Neural cell (in vitro differentiated cells): ENCODE measurements at regions not wholly inside any gene's neighbourhood (a gene's known extent, or its start where the extent isn't known, plus 50 kb on each side); places are given as distances from the start of the nearest gene placed in this dataset.

Experiments
- EP300 ChIP-seq: fragments of 450-650 bp; conservative IDR thresholded peaks from 2 replicates; pipeline ENCODE4 v1.6.1; 2014; ENCODE audit warnings: antibody characterized with exemption, mild to moderate bottlenecking, moderate library complexity; ENCODE audit not compliant: poor library complexity, severe bottlenecking
- EZH2 ChIP-seq: fragments of 200-600, 300-800 bp; shearing (Covaris generic), sonication (generic); IDR thresholded peaks from 2 replicates; pipeline ENCODE4 v1.6.1; 2014; ENCODE audit warnings: antibody characterized with exemption, low read length, borderline replicate concordance, mild to moderate bottlenecking; ENCODE audit not compliant: insufficient read depth, poor library complexity, severe bottlenecking
- MXI1 ChIP-seq: fragments of 450-650 bp; conservative IDR thresholded peaks from 2 replicates; pipeline ENCODE4 v1.6.1; 2014; ENCODE audit warnings: antibody characterized with exemption, mild to moderate bottlenecking; ENCODE audit not compliant: poor library complexity, severe bottlenecking
- POLR2AphosphoS5 ChIP-seq: IDR thresholded peaks from 2 replicates; pipeline ENCODE4 v1.6.1; 2012
- RAD21 ChIP-seq: fragments of 450-650 bp; conservative IDR thresholded peaks from 2 replicates; pipeline ENCODE4 v1.6.1; 2014; ENCODE audit warnings: antibody characterized with exemption, mild to moderate bottlenecking, moderate library complexity
- SMC3 ChIP-seq: fragments of 450-650 bp; conservative IDR thresholded peaks from 2 replicates; pipeline ENCODE4 v1.6.1; 2014; ENCODE audit warnings: antibody characterized with exemption, mild to moderate bottlenecking, moderate library complexity; ENCODE audit not compliant: poor library complexity
- TAF1 ChIP-seq: IDR thresholded peaks from 2 replicates; pipeline ENCODE4 v1.6.1; 2012; ENCODE audit warnings: low read depth
- TF ChIP-seq, protein P1 (sequence below): IDR thresholded peaks from 2 replicates; pipeline ENCODE4 v1.6.1; 2012; ENCODE audit warnings: borderline replicate concordance
- TF ChIP-seq, protein P2 (sequence below): fragments of 450-650 bp; IDR thresholded peaks from 2 replicates; pipeline ENCODE4 v1.5.1; 2014; ENCODE audit warnings: antibody characterized with exemption, mild to moderate bottlenecking, moderate library complexity; ENCODE audit not compliant: poor library complexity, severe bottlenecking

DNA sequence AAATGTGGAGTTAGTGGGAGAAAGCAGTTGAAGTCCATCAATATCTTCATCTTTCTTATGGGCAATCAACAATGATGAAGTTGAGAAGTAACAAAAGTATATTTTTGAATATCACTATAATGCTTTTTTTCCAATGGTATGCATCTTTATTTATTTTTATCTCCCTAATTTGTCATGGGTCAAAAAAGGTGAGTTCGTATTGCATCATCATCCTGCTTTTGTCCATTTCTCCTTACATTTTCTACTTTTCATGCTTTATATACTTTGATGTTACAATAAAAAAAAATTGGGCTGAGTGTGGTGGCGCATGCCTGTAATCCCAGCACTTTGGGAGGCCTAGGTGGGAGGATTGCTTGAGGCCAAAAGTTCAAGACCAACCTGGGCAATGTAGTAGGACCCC, 101.2 kb upstream of the STXBP5 start:
- TF ChIP-seq, protein P1, sequence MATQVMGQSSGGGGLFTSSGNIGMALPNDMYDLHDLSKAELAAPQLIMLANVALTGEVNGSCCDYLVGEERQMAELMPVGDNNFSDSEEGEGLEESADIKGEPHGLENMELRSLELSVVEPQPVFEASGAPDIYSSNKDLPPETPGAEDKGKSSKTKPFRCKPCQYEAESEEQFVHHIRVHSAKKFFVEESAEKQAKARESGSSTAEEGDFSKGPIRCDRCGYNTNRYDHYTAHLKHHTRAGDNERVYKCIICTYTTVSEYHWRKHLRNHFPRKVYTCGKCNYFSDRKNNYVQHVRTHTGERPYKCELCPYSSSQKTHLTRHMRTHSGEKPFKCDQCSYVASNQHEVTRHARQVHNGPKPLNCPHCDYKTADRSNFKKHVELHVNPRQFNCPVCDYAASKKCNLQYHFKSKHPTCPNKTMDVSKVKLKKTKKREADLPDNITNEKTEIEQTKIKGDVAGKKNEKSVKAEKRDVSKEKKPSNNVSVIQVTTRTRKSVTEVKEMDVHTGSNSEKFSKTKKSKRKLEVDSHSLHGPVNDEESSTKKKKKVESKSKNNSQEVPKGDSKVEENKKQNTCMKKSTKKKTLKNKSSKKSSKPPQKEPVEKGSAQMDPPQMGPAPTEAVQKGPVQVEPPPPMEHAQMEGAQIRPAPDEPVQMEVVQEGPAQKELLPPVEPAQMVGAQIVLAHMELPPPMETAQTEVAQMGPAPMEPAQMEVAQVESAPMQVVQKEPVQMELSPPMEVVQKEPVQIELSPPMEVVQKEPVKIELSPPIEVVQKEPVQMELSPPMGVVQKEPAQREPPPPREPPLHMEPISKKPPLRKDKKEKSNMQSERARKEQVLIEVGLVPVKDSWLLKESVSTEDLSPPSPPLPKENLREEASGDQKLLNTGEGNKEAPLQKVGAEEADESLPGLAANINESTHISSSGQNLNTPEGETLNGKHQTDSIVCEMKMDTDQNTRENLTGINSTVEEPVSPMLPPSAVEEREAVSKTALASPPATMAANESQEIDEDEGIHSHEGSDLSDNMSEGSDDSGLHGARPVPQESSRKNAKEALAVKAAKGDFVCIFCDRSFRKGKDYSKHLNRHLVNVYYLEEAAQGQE, result no peak
- TF ChIP-seq EZH2 (no peak), EP300 (no peak), MXI1 (no peak), RAD21 (no peak), POLR2AphosphoS5 (no peak), TAF1 (no peak), SMC3 (no peak)
- TF ChIP-seq, protein P2, sequence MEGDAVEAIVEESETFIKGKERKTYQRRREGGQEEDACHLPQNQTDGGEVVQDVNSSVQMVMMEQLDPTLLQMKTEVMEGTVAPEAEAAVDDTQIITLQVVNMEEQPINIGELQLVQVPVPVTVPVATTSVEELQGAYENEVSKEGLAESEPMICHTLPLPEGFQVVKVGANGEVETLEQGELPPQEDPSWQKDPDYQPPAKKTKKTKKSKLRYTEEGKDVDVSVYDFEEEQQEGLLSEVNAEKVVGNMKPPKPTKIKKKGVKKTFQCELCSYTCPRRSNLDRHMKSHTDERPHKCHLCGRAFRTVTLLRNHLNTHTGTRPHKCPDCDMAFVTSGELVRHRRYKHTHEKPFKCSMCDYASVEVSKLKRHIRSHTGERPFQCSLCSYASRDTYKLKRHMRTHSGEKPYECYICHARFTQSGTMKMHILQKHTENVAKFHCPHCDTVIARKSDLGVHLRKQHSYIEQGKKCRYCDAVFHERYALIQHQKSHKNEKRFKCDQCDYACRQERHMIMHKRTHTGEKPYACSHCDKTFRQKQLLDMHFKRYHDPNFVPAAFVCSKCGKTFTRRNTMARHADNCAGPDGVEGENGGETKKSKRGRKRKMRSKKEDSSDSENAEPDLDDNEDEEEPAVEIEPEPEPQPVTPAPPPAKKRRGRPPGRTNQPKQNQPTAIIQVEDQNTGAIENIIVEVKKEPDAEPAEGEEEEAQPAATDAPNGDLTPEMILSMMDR, result no peak
